ENCODE measurements at regions not wholly inside any gene's neighbourhood (a gene's known extent, or its start where the extent isn't known, plus 50 kb on each side); places are given as distances from the start of the nearest gene placed in this dataset.
"Not testable (repeated sequence)": the region's sequence is repeated elsewhere in the genome, so short reads cannot be mapped to it uniquely, and the experiment has no call there.

DNA sequence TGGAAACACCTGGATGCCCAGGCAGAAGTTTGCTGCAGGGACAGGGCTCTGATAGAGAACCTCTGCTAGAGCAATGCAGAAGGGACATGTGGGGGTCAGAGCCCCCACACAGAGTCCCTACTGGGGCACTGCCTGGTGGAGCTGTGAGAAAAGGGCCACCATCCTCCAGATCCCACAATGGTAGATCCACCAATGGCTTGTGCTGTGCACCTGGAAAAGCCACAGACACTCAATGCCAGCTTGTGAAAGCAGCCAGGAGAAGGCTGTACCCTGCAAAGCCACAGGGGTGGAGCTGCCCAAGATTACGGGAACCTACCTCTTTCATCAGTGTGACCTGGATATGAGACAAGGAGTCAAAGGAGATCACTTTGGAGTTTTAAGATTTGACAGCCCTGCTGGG is 87.1 kb downstream of the BTBD3 start:
- H3K36me3 Mint-ChIP-seq (ENCODE audit: low read depth); H3K27me3 Mint-ChIP-seq; H3K4me1 Mint-ChIP-seq (ENCODE audit: low read depth); H3K27ac Mint-ChIP-seq; H3K4me3 Mint-ChIP-seq; intact Hi-C loops (cut with micrococcal nuclease): not testable (repeated sequence)
- H3K9me3 Mint-ChIP-seq, result peaks cover 11% of the 10 kb centered on the region

DNA sequence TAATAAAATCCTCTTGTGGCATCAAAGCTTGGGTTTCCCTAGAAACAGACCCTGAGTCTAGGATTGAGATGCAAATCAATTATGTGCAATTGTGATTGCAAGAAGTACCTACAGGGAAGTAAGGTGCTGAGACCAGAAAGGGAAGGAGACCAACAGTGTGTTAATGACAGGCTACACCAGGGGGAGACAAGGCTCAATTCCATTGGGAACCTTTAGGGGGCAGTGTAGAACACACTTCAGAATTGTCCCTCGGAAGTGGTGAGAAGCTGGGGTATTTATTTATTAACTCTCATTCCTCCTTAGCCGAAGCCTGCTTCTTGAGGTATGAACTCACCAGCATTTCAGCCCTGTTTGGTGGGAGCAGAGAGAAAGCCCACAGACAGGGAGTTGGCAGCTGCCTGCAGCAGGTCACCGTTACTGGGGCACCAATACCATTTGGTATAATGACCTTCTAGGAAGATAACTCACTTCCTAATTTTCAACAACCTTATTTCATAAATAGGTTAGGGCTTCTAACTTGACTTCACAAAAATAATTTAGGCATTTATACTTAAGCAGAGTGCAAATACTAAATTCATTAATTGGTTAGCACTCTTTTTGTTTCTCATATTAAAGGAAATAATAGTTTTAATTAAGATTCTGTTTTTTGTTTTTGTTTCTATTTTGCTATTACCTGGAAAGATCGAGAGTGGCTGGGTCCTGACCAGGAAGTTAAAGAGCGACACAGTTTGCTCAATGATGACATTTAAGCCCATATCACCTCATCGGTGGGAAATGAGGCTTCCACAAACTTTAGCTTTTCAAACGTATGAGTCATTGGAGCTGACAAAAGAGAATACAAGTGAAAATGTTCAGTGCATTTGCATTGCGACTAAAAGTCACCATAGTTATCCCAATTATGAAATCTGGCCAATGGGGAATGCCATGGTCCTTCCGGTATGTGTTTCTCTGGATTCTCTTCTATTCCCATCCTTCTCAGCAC is 94.8 kb downstream of the BTBD3 start:
- H3K9me3 Mint-ChIP-seq, result no peaks in the 10 kb centered on the region
- H3K36me3 Mint-ChIP-seq (ENCODE audit: low read depth), result no peaks in the 10 kb centered on the region
- H3K27me3 Mint-ChIP-seq, result no peaks in the 10 kb centered on the region
- intact Hi-C loops (cut with micrococcal nuclease), result loop anchor here (2.0 kb wide), 1 partner anchor 196 kb away; no protein-coding TSS in a partner anchor
- H3K4me1 Mint-ChIP-seq (ENCODE audit: low read depth), result peaks cover 6% of the 10 kb centered on the region
- no peak overlapping the region for H3K4me3 Mint-ChIP-seq
- H3K27ac Mint-ChIP-seq, result no peak overlapping the region

DNA sequence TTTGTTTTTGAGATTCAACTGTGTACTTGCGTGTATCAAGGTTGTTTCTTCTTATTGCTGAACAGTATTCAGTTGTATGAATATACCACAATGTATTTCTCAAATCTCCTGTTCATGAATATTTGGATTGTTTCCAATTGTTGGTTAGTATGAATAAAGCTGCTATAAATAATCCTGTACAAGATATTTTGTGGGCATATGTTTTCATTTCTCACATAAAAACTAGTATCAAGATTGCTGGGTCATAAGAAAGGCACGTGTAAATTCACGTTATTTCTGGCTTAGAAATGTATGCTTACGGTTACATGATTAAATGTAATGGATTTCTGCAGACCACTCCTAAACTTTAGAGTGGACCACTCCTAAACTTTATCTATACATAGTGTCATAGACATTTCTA is 96.6 kb downstream of the BTBD3 start:
- Mint-ChIP-seq H3K4me1 (ENCODE audit: low read depth) (peaks cover 6% of the 10 kb centered on the region), H3K27ac (no peak overlapping the region), H3K9me3 (no peaks in the 10 kb centered on the region), H3K4me3 (no peak overlapping the region), H3K27me3 (no peaks in the 10 kb centered on the region), H3K36me3 (ENCODE audit: low read depth) (no peaks in the 10 kb centered on the region)
- intact Hi-C loops (cut with micrococcal nuclease), result no loop called here

DNA sequence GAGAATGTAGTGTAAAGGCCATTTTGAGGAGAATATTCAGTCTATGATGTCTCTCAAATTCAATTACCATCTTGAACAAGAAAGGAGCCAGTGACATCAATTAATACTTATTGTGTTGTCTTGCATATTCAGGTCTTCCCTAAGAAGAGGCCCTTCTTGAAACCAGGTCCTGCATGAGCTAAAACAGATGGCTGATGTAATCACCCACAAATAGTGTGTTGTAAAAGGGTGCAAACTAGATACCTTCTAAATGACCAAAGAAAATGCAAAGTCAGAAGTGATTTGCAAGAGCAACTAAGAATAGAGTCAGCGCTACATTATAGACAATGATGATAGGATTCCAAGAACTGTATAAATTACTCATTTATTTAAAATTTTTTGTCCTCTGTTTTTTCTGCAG is 97.0 kb downstream of the BTBD3 start:
- intact Hi-C loops (cut with micrococcal nuclease), result no loop called here
- no peak overlapping the region for H3K27ac Mint-ChIP-seq
- no peaks in the 10 kb centered on the region for H3K9me3 Mint-ChIP-seq
- H3K4me1 Mint-ChIP-seq (ENCODE audit: low read depth), result peaks cover 6% of the 10 kb centered on the region
- no peak overlapping the region for H3K4me3 Mint-ChIP-seq
- H3K36me3 Mint-ChIP-seq (ENCODE audit: low read depth), result no peaks in the 10 kb centered on the region
- H3K27me3 Mint-ChIP-seq, result no peaks in the 10 kb centered on the region

DNA sequence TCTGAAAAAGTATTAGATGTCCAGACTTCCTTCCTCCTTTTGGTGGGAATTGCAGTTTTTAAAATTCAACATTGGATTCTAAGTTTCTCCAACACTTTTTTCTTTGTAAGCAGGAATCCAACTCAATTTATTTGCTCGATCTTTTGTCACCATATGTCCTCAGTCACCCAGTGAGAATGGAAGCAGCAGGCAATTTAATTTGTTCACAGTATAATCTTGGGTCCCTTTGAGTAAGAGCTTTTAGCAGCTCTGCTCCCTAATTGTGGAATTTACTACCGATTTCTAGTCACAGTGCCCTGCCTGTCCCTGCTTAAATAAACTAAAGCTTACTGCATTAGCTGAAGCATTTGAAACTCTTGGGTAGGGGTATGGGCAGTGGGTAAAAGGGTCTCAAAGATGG is 98.6 kb downstream of the BTBD3 start:
- Mint-ChIP-seq H3K4me1 (ENCODE audit: low read depth) (peaks cover 6% of the 10 kb centered on the region), H3K27ac (no peak overlapping the region), H3K9me3 (no peaks in the 10 kb centered on the region), H3K36me3 (ENCODE audit: low read depth) (no peaks in the 10 kb centered on the region), H3K27me3 (peaks cover 3% of the 10 kb centered on the region), H3K4me3 (no peak overlapping the region)
- intact Hi-C loops (cut with micrococcal nuclease), result no loop called here

DNA sequence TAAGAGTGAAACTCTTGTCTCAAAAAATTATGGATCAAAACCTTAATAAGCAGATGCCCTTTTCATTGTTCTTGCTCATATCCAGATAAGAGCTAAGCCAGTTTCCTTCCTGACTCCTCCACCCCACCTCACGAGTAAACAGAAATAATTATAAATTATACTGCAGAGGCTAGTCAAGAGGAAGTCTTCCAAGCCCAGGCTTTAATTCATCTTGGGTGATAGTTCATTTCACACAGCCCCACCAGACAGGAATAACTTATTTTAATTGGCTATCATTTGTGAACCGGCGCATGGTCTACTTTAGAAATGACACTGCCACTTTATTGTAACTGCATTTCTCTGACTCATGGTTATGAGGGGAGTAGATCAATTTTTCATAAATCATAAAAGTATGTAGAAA is 102.0 kb downstream of the BTBD3 start:
- Mint-ChIP-seq H3K36me3 (ENCODE audit: low read depth) (no peaks in the 10 kb centered on the region), H3K27ac (no peak overlapping the region), H3K4me1 (ENCODE audit: low read depth) (peaks cover 20% of the 10 kb centered on the region), H3K27me3 (peaks cover 3% of the 10 kb centered on the region), H3K4me3 (no peak overlapping the region), H3K9me3 (no peaks in the 10 kb centered on the region)
- intact Hi-C loops (cut with micrococcal nuclease), result no loop called here

DNA sequence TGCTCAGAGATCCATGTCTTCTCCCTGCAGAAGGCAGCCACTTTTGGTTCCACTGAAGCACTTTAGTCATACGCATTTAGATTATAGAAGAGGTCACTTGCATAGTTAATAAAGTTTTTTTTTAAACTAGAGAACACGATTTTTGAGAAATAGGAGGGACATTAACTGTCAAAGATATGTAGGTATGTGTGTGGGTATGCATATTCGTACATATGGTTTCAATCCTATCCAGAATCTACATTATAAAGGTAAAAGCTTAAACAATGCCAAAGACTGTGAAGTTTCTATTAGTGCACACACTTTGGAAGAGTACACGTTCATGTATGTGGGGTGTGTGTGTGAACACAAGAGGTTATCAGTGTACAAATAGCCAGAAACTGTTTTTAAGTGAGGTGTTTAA is 103.2 kb downstream of the BTBD3 start:
- Mint-ChIP-seq H3K36me3 (ENCODE audit: low read depth) (no peaks in the 10 kb centered on the region), H3K27ac (no peak overlapping the region)
- intact Hi-C loops (cut with micrococcal nuclease), result no loop called here

DNA sequence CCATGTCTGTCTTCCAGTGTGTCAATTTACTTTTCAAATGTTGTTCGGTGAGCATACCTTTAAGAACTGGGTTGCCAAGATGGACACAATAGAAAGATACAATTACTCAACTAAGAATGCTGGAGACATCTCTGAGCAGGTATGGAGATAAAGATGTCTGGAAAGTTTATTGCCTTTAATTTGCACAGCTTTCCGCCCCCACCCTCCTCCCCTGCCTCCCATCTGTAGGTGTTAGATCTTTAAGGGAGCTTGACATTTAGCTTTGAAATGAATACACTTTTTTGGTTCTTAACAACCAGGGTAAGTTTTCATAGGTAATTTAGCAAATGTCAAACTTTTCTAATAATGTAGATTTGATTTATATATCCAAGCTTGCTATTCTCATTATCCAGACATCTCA is 104.4 kb downstream of the BTBD3 start:
- Mint-ChIP-seq H3K27ac (no peak overlapping the region), H3K36me3 (ENCODE audit: low read depth) (no peaks in the 10 kb centered on the region), H3K27me3 (peaks cover 3% of the 10 kb centered on the region), H3K9me3 (no peaks in the 10 kb centered on the region), H3K4me1 (ENCODE audit: low read depth) (peaks cover 14% of the 10 kb centered on the region), H3K4me3 (no peak overlapping the region)
- intact Hi-C loops (cut with micrococcal nuclease), result no loop called here

More for the DNA sequence above, 103.2 kb downstream of the BTBD3 start:
- Mint-ChIP-seq H3K4me1 (ENCODE audit: low read depth) (peaks cover 20% of the 10 kb centered on the region), H3K9me3 (no peaks in the 10 kb centered on the region), H3K27me3 (peaks cover 3% of the 10 kb centered on the region), H3K4me3 (no peak overlapping the region)

DNA sequence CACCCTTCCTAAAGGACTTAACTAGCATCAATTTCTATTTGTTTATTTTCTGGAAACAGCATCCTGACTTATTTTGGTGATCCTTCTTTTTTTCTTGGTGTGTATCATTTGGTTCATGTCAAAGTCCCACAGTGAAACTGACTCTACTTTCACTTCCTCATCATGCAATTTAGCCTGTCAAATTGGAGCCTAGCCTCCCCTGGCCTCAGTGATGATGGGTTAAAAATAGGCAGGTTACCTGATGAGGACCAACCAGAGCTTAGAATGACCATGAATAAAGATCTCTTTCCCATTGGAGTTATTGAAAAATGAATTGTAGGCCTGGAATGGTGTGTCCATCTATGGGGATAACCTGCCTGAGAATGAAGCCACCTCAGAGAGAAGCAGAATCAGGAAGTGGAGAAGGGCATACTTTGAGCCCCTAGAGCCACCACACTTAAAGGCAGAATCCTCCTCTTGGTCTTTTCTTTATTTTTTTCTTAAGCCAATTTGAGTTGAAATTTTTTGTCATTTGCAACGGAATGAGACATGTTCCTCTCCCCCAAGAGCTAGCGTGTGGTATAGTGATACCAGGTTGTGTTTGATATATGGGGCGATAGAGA is 105.6 kb downstream of the BTBD3 start:
- no peak overlapping the region for H3K4me3 Mint-ChIP-seq
- no peaks in the 10 kb centered on the region for H3K9me3 Mint-ChIP-seq
- intact Hi-C loops (cut with micrococcal nuclease), result no loop called here
- H3K4me1 Mint-ChIP-seq (ENCODE audit: low read depth), result peaks cover 14% of the 10 kb centered on the region
- H3K27me3 Mint-ChIP-seq, result peaks cover 3% of the 10 kb centered on the region
- H3K36me3 Mint-ChIP-seq (ENCODE audit: low read depth), result no peaks in the 10 kb centered on the region
- no peak overlapping the region for H3K27ac Mint-ChIP-seq

DNA sequence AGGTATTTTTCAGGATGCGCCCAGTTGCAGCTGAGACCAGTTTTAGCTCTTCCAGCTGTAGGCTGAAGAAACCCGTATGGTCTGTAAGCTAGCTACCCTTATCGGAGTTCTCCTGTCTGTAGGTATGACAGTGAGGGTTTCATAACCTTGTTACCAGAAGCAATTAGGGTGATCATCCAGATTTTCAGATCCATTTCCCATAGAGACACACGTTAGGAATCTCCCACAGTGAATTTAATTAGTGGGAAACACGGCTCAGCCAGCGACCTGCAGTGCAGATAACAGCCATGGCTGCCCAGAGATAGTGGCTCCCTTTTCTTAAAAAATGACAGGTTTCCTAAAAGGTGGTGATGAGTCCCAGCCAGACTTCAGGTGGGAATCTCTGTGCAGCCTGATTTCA is 111.1 kb downstream of the BTBD3 start:
- Mint-ChIP-seq H3K4me1 (ENCODE audit: low read depth) (peaks cover 2% of the 10 kb centered on the region), H3K36me3 (ENCODE audit: low read depth) (no peaks in the 10 kb centered on the region), H3K27me3 (no peaks in the 10 kb centered on the region), H3K9me3 (no peaks in the 10 kb centered on the region), H3K27ac (no peak overlapping the region), H3K4me3 (no peak overlapping the region)
- intact Hi-C loops (cut with micrococcal nuclease), result no loop called here

DNA sequence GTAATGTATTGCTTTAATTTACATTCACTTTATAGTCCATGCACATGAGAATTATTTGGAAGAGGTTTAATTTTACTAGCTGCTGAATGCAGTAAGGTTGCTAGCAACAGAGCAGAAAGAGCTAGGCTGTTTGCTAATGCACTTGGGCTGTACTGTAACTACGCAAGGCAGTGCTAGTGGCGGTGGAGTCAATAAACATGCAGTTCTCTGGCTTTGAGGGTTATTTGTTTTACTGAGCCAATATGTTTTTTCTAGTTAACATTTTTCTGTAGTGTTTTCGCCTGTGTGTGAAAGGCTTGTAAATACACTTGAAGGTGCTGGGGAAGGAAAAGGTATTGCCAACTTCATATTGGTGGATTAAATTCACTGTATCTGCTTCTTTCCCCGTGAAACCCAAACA is 112.8 kb downstream of the BTBD3 start:
- Mint-ChIP-seq H3K36me3 (ENCODE audit: low read depth) (no peaks in the 10 kb centered on the region), H3K27ac (no peak overlapping the region), H3K27me3 (no peaks in the 10 kb centered on the region), H3K4me1 (ENCODE audit: low read depth) (no peaks in the 10 kb centered on the region), H3K9me3 (no peaks in the 10 kb centered on the region), H3K4me3 (no peak overlapping the region)
- intact Hi-C loops (cut with micrococcal nuclease), result no loop called here

DNA sequence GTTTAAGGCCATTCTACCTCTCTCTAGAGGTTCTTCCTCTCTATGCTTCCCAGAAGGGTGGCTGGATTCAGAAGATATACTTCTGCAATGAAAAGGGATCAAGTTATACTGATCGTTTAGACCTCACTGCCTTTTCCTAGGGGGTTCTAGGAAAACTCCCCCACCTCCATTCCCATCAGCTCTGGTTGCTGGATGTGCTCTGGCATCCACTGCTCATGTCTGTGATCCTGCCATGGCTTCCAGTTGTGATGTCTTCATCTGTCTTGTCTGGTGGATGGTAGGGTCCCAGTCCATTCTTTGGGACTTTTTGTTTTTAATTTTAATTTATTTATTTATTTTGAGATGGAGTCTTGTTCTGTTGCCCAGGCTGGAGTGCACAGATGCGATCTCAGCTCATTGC is 118.4 kb downstream of the BTBD3 start:
- Mint-ChIP-seq H3K27me3 (no peaks in the 10 kb centered on the region), H3K36me3 (ENCODE audit: low read depth) (no peaks in the 10 kb centered on the region), H3K27ac (no peak overlapping the region), H3K9me3 (no peaks in the 10 kb centered on the region), H3K4me1 (ENCODE audit: low read depth) (peaks cover 11% of the 10 kb centered on the region), H3K4me3 (no peak overlapping the region)
- intact Hi-C loops (cut with micrococcal nuclease), result no loop called here

DNA sequence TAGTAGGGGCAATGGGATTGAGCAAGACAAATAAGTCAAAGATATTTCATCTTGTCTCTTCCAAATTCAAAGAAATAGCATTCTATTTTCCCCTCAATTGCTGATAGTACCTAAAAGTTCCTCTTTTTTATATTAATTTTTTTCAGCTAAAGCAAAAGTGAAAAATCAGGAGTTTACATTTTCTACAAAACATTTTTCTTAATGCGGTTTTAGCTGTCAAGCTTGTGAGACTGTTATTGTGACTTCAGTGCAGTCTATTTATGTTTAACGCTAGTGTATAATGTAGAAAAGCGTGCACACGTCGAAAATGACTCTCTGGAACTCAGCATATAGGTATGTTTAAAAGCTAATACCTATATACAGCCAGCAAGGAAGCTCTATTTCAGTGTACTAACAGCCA is 119.8 kb downstream of the BTBD3 start:
- H3K4me3 Mint-ChIP-seq, result no peak overlapping the region
- peak overlapping the region; percentile 33 for H3K27ac Mint-ChIP-seq
- H3K4me1 Mint-ChIP-seq (ENCODE audit: low read depth), result peaks cover 11% of the 10 kb centered on the region
- intact Hi-C loops (cut with micrococcal nuclease), result no loop called here
- no peaks in the 10 kb centered on the region for H3K36me3 Mint-ChIP-seq (ENCODE audit: low read depth)
- H3K27me3 Mint-ChIP-seq, result no peaks in the 10 kb centered on the region
- H3K9me3 Mint-ChIP-seq, result no peaks in the 10 kb centered on the region

DNA sequence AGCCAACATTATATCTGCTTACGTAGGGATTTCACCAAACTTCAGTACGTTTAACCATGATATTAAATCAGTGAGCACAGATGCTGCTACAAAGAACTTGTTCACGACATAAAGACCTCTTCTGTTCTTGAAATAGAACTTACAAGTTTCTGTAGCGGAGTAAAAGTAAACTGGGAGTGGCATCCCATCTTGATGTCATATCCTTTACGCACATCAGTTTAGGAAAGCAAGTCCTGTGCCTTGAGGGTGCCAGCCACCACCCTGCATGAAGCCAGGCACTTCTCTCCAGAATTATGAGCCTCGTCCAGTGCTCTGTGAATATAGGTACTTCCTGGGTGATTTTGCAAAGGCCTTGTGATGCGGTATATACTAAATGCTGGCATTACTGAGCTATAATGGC is 122.6 kb downstream of the BTBD3 start:
- intact Hi-C loops (cut with micrococcal nuclease), result no loop called here
- Mint-ChIP-seq H3K4me3 (no peak overlapping the region), H3K9me3 (no peaks in the 10 kb centered on the region), H3K4me1 (ENCODE audit: low read depth) (peaks cover 11% of the 10 kb centered on the region), H3K27me3 (no peaks in the 10 kb centered on the region), H3K36me3 (ENCODE audit: low read depth) (no peaks in the 10 kb centered on the region), H3K27ac (no peak overlapping the region)
